SK-N-MC (cell line): ENCODE measurements at regions not wholly inside any gene's neighbourhood (a gene's known extent, or its start where the extent isn't known, plus 50 kb on each side); places are given as distances from the start of the nearest gene placed in this dataset.
"Not testable (repeated sequence)": the region's sequence is repeated elsewhere in the genome, so short reads cannot be mapped to it uniquely, and the experiment has no call there.

Experiments
- DNase-seq: peaks from one replicate; pipeline ENCODE4 v3.0.0-alpha.2; 2011; ENCODE audit warnings: low read depth, low spot score
- H3K27ac ChIP-seq: fragments of 200-600 bp; sonication (generic); 2 replicates; pipeline ENCODE4 v1.5.1; 2016; ENCODE audit warnings: mixed run types
- H3K36me3 ChIP-seq: fragments of 200-600 bp; sonication (generic); 2 replicates; pipeline ENCODE4 v1.6.1; 2017; ENCODE audit warnings: antibody characterized with exemption, low read length, mixed read lengths; ENCODE audit not compliant: insufficient read depth
- H3K4me3 ChIP-seq: fragments of 200-600 bp; sonication (generic); 2 replicates; pipeline ENCODE4 v1.5.1; 2016
- H3K9ac ChIP-seq: fragments of 200-600 bp; sonication (generic); 2 replicates; pipeline ENCODE4 v1.8.0; 2017; ENCODE audit warnings: mixed run types, mixed read lengths; ENCODE audit not compliant: insufficient read length
- H3K9me3 ChIP-seq: fragments of 200-600 bp; sonication (generic); 2 replicates; pipeline ENCODE4 v1.6.1; 2017; ENCODE audit warnings: low read depth, mild to moderate bottlenecking, antibody characterized with exemption, low read length, moderate library complexity, mixed read lengths
- EZH2 ChIP-seq: fragments of 200-600 bp; sonication (generic); IDR thresholded peaks from one replicate; pipeline ENCODE4 v1.6.1; 2017; ENCODE audit warnings: antibody characterized with exemption
- FOXP2 ChIP-seq: optimal IDR thresholded peaks from 2 replicates; pipeline ENCODE3; 2011; ENCODE audit warnings: mild to moderate bottlenecking, moderate library complexity; ENCODE audit not compliant: insufficient read depth; ENCODE audit errors: extremely low read length, control extremely low read depth
- POLR2AphosphoS5 ChIP-seq: IDR thresholded peaks from 2 replicates; pipeline ENCODE4 v1.6.1; 2012; ENCODE audit warnings: mild to moderate bottlenecking, low read depth, low read length, borderline replicate concordance

- Histone ChIP-seq H3K27ac (no peak overlapping the region), H3K4me3 (no peak overlapping the region), H3K9me3 (no peaks in the 10 kb centered on the region), H3K9ac (no peak overlapping the region), H3K36me3 (no peaks in the 10 kb centered on the region)
- TF ChIP-seq POLR2AphosphoS5 = no peak
- no peak for TF ChIP-seq FOXP2
- TF ChIP-seq EZH2 = no peak
- DNase-seq = no peak
Observed at GRCh38 chr6:170063431-170063830, 227.4 kb downstream of the DLL1 start.

DNA sequence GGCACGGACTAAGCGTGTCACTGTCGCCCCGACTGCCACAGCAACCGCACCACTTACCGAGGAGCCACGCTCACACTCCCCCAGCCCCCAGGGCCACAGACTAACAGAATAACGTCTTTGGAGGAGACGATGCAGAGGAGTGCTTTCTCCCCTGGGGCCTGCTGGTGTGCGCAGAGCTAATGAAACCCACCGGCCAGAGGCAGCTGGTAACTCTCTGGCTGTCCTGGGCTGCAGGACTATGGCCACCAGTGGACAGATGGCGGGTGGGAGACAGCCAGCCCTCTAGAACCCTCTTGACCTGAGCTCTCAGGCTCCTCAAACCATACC lies 228.0 kb downstream of the DLL1 start:
- TF ChIP-seq POLR2AphosphoS5 = no peak
- no peak for TF ChIP-seq EZH2
- no peak for TF ChIP-seq FOXP2
- Histone ChIP-seq H3K27ac (no peak overlapping the region), H3K9ac (no peak overlapping the region), H3K9me3 (no peaks in the 10 kb centered on the region), H3K36me3 (no peaks in the 10 kb centered on the region), H3K4me3 (no peak overlapping the region)
- no peak for DNase-seq

- Histone ChIP-seq H3K36me3 (no peaks in the 10 kb centered on the region), H3K9ac (no peak overlapping the region), H3K27ac (no peak overlapping the region), H3K4me3 (no peak overlapping the region), H3K9me3 (no peaks in the 10 kb centered on the region)
- TF ChIP-seq POLR2AphosphoS5 (no peak), FOXP2 (no peak), EZH2 (no peak)
- DNase-seq = no peak
Observed at GRCh38 chr6:170062209-170062914, 228.5 kb downstream of the DLL1 start.

- no peaks in the 10 kb centered on the region for H3K36me3 ChIP-seq
Observed at GRCh38 chr6:170058878-170059485, 231.9 kb downstream of the DLL1 start.

DNA sequence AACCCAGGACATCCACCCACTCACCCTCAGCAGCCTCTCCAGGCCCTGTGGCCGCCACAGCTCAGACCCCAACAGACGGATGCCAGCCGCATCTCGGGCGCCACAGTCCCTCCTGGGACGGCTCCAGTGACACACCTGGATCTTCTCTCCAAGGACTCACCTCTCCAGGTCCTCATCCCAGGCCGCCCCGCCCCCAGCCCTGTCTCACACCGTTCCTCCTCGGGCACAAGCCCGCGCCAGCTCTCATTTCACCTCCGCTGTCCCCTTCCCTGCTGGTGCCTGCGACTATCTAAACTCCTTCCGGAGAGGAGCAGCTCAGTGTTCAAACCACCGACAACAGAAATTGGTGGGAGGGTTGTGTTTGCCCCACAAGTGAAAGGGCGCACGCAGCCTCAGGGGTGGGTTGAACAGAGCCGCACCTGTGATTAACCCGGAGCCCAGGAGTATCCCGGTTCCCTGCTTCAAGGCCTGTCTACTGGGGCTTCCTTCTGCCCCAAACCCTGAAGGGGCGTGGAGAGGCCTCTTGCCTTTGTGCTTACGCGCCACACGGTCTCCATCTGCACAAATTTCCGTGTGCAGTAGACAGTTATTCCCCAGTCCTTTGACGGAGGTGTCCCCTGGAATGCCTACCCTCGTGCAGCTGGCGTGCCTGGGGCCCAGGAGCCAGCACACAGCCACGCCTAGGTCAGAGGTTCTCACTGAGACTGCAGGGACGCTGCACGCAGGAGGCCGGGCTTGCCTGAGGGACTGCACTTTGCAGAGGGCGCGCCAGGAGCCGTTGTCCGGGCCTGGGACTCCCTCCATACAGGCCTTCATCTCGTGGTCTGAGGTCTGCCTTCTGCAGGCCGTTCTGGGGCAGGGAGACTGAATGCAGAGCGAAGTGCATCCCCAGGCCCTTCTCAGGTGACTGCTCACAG lies 232.7 kb downstream of the DLL1 start:
- Histone ChIP-seq H3K36me3 (no peaks in the 10 kb centered on the region), H3K9ac (no peak overlapping the region), H3K9me3 (no peaks in the 10 kb centered on the region), H3K27ac (no peak overlapping the region), H3K4me3 (no peak overlapping the region)
- no peak for DNase-seq
- TF ChIP-seq EZH2 (no peak), POLR2AphosphoS5 (no peak)

More at GRCh38 chr6:170058878-170059485, 231.9 kb downstream of the DLL1 start:
- Histone ChIP-seq H3K9ac (no peak overlapping the region), H3K27ac (no peak overlapping the region), H3K4me3 (no peak overlapping the region), H3K9me3 (no peaks in the 10 kb centered on the region)
- DNase-seq = no peak
- TF ChIP-seq POLR2AphosphoS5 = no peak
- TF ChIP-seq EZH2 = no peak
- no peak for TF ChIP-seq FOXP2

GRCh38 chr6:170057034-170057734 lies 233.7 kb downstream of the DLL1 start:
- Histone ChIP-seq H3K9me3 (no peaks in the 10 kb centered on the region), H3K4me3 (no peak overlapping the region)
- DNase-seq = no peak

GRCh38 chr6:170056278-170056711 lies 234.6 kb downstream of the DLL1 start:
- Histone ChIP-seq H3K27ac (no peak overlapping the region), H3K9ac (no peak overlapping the region), H3K4me3 (peak overlapping the region; percentile 53), H3K36me3 (no peaks in the 10 kb centered on the region), H3K9me3 (no peaks in the 10 kb centered on the region)
- no peak for TF ChIP-seq EZH2
- no peak for TF ChIP-seq FOXP2
- TF ChIP-seq POLR2AphosphoS5 = no peak
- DNase-seq = no peak

More at GRCh38 chr6:170057034-170057734, 233.7 kb downstream of the DLL1 start:
- TF ChIP-seq POLR2AphosphoS5 (no peak), EZH2 (no peak), FOXP2 (no peak)
- H3K9ac ChIP-seq = no peak overlapping the region
- no peaks in the 10 kb centered on the region for H3K36me3 ChIP-seq
- H3K27ac ChIP-seq = no peak overlapping the region

GRCh38 chr6:170055797-170056196 lies 235.1 kb downstream of the DLL1 start:
- H3K9me3 ChIP-seq, H3K9ac ChIP-seq, H3K36me3 ChIP-seq, H3K27ac ChIP-seq: not testable (repeated sequence)
- peak overlapping the region; percentile 53 for H3K4me3 ChIP-seq
- DNase-seq = peak; percentile 6
